K562 (cell line): ENCODE measurements at regions not wholly inside any gene's neighbourhood (a gene's known extent, or its start where the extent isn't known, plus 50 kb on each side); places are given as distances from the start of the nearest gene placed in this dataset.

Source experiments
- ATAC-seq: fragments of 200-7000 bp; cut with Tn5 transposase; 3 replicates; pipeline ENCODE4 v1.9.1; 2020; ENCODE audit warnings: moderate library complexity
- BruUV-seq: library from RNA; stranded (reverse); fragments of 400-500 nt; replicated peaks from 2 replicates; lab custom pipeline; 2021; lab: Mats Ljungman, UMichigan
- CTCF ChIA-PET: fragments of 300-600 bp; formaldehyde crosslinking; extraction: SDS; loops from one replicate; lab custom pipeline; 2021; ENCODE audit warnings: low intra/inter-chr PET ratio; lab: Yijun Ruan, JAX
- POLR2A ChIA-PET: fragments of 300-600, 350-650 bp; sonication (Branson Sonifier 250); formaldehyde crosslinking; extraction: SDS; loops from one replicate; lab custom pipeline; 2021; ENCODE audit warnings: antibody characterized with exemption, inconsistent platforms; lab: Yijun Ruan, JAX
- DNase-seq, 4 experiments: peaks; one replicate each; pipeline versions ENCODE4 v3.0.0 to v3.0.0-alpha.2; 2011 to 2018; ENCODE audit warnings: low spot score in 3 of 4, mixed read lengths in 3 of 4; ENCODE audit errors: extremely low read depth in 1 of 4
- FAIRE-seq: peaks from 2 replicates; lab custom pipeline; 2011; peaks lifted over from hg19 to GRCh38; lab: Jason Lieb, UNC
- H2AFZ ChIP-seq: 2 replicates; pipeline ENCODE4 v1.6.0; 2011; ENCODE audit warnings: low read depth, low read length, control low read depth, inconsistent platforms
- H3K27ac ChIP-seq: fragments of 200-600 bp; 3 replicates; pipeline ENCODE4 v1.8.0; 2011; ENCODE audit warnings: low read depth, mild to moderate bottlenecking, control low read depth, inconsistent platforms, low read length, moderate library complexity, mixed read lengths; ENCODE audit errors: extremely low read depth
- H3K27me3 ChIP-seq, 2 experiments: fragments of 300-600 bp in 1 of 2; 2 replicates in 1 of 2; 3 replicates in 1 of 2; pipeline versions ENCODE4 v1.6.0 to v1.8.0; 2011; ENCODE audit warnings: inconsistent platforms in 2 of 2, low read length in 2 of 2, mild to moderate bottlenecking in 1 of 2, mixed read lengths in 1 of 2, moderate library complexity in 1 of 2; ENCODE audit not compliant: control insufficient read depth in 2 of 2, insufficient read depth in 2 of 2
- H3K36me3 ChIP-seq: fragments of 300-600 bp; 3 replicates; pipeline ENCODE4 v1.8.0; 2011; ENCODE audit warnings: mild to moderate bottlenecking, low read length, inconsistent platforms; ENCODE audit not compliant: control insufficient read depth, insufficient read depth
- H3K4me1 ChIP-seq, 2 experiments: fragments of 200-600 bp in 1 of 2; replicated peaks in 1 of 2; 2 replicates in 1 of 2; 3 replicates in 1 of 2; pipeline versions ENCODE4 v1.5.1 to v1.8.0; 2011; ENCODE audit warnings: inconsistent platforms in 2 of 2, low read length in 2 of 2, mild to moderate bottlenecking in 1 of 2, mixed read lengths in 1 of 2, moderate library complexity in 1 of 2; ENCODE audit not compliant: control insufficient read depth in 2 of 2, insufficient read depth in 2 of 2
- H3K4me2 ChIP-seq: 2 replicates; pipeline ENCODE4 v1.6.1; 2011; ENCODE audit warnings: low read length, control low read depth, inconsistent platforms, mixed read lengths; ENCODE audit not compliant: insufficient read depth
- H3K4me3 ChIP-seq: fragments of 200-600 bp; sonication (generic), shearing (Covaris generic); 2 replicates; pipeline ENCODE4 v1.5.1; 2016; ENCODE audit warnings: control low read depth, inconsistent platforms
- H3K79me2 ChIP-seq: fragments of 200-600 bp; 3 replicates; pipeline ENCODE4 v1.8.0; 2011; ENCODE audit warnings: low read length, inconsistent platforms; ENCODE audit not compliant: control insufficient read depth, insufficient read depth
- H3K9ac ChIP-seq, 2 experiments: 2 replicates each; pipeline versions ENCODE4 v1.6.0 to v1.6.1; 2011; ENCODE audit warnings: low read depth in 2 of 2, low read length in 2 of 2, control low read depth in 1 of 2, inconsistent platforms in 1 of 2, mild to moderate bottlenecking in 1 of 2, mixed read lengths in 1 of 2; ENCODE audit not compliant: insufficient read depth in 1 of 2
- H3K9me1 ChIP-seq: one replicate; pipeline ENCODE4 v1.6.0; 2011; ENCODE audit warnings: inconsistent platforms, mild to moderate bottlenecking, low read length, moderate library complexity; ENCODE audit not compliant: control insufficient read depth, insufficient read depth
- H3K9me3 ChIP-seq: replicated peaks from 2 replicates; pipeline ENCODE4 v1.5.1; 2011; ENCODE audit warnings: low read depth, low read length, inconsistent platforms; ENCODE audit not compliant: control insufficient read depth, insufficient read depth
- H4K20me1 ChIP-seq: replicated peaks from 2 replicates; pipeline ENCODE4 v1.6.1; 2011; ENCODE audit warnings: low read length, inconsistent platforms, mixed read lengths; ENCODE audit not compliant: control insufficient read depth, insufficient read depth
- BHLHE40 ChIP-seq: IDR thresholded peaks from 2 replicates; pipeline ENCODE4 v1.6.1; 2011; ENCODE audit warnings: low read length, improper control_type of control experiment
- HNRNPLL ChIP-seq: fragments of 200-400 bp; formaldehyde crosslinking; IDR thresholded peaks from 2 replicates; pipeline ENCODE4 v1.6.1; 2017; ENCODE audit warnings: low read length, low read depth, mild to moderate bottlenecking; ENCODE audit not compliant: poor library complexity, severe bottlenecking
- MAFF ChIP-seq: IDR thresholded peaks from 2 replicates; pipeline ENCODE4 v1.6.1; 2012; ENCODE audit warnings: low read length, improper control_type of control experiment
- MAFG ChIP-seq: fragments of 450-650 bp; conservative IDR thresholded peaks from 2 replicates; pipeline ENCODE4 v1.6.1; 2016; ENCODE audit warnings: missing genetic modification characterization, missing compliant biosample characterization
- MAFK ChIP-seq: IDR thresholded peaks from 2 replicates; pipeline ENCODE4 v1.6.1; 2011; ENCODE audit warnings: low read length, improper control_type of control experiment
- MCM5 ChIP-seq: fragments of 450-650 bp; IDR thresholded peaks from 2 replicates; pipeline ENCODE4 v1.6.1; 2016; ENCODE audit warnings: low read depth
- NCOA1 ChIP-seq: fragments of 450-650 bp; IDR thresholded peaks from 2 replicates; pipeline ENCODE4 v1.6.1; 2016; ENCODE audit warnings: low read depth
- NCOR1 ChIP-seq: fragments of 450-650 bp; IDR thresholded peaks from 2 replicates; pipeline ENCODE4 v1.6.1; 2016; ENCODE audit warnings: mild to moderate bottlenecking, moderate library complexity
- NFE2 ChIP-seq: IDR thresholded peaks from 2 replicates; pipeline ENCODE4 v1.6.1; 2014; ENCODE audit warnings: antibody characterized with exemption, low read depth
- NONO ChIP-seq, 2 experiments: fragments of 200-400 bp in 1 of 2; fragments of 450-650 bp in 1 of 2; formaldehyde crosslinking in 1 of 2; IDR thresholded peaks; 2 replicates each; pipeline ENCODE4 v1.6.1; 2017; ENCODE audit warnings: low read depth in 2 of 2, mild to moderate bottlenecking in 2 of 2, moderate library complexity in 2 of 2, low read length in 1 of 2
- NR1H2 ChIP-seq: sonication (generic); formaldehyde crosslinking; IDR thresholded peaks from 2 replicates; pipeline ENCODE4 v1.4.0; 2020; ENCODE audit warnings: mild to moderate bottlenecking, missing genetic modification reagents
- NR2C1 ChIP-seq, 2 experiments: fragments of 450-650 bp; IDR thresholded peaks; 2 replicates each; pipeline ENCODE4 v1.6.1; 2017; ENCODE audit warnings: mild to moderate bottlenecking in 2 of 2, antibody characterized with exemption in 1 of 2, inconsistent platforms in 1 of 2, missing compliant biosample characterization in 1 of 2, missing genetic modification characterization in 1 of 2
- PHB2 ChIP-seq: fragments of 450-650 bp; IDR thresholded peaks from 2 replicates; pipeline ENCODE4 v1.6.1; 2017; ENCODE audit warnings: low read depth
- SIN3A ChIP-seq, 2 experiments: fragments of 150-350 bp in 1 of 2; IDR thresholded peaks; 2 replicates each; pipeline ENCODE4 v1.6.1; 2011 to 2016; ENCODE audit warnings: borderline replicate concordance in 2 of 2, low read depth in 2 of 2, low read length in 2 of 2, mild to moderate bottlenecking in 2 of 2, moderate library complexity in 2 of 2; ENCODE audit not compliant: control insufficient read depth in 1 of 2
- SMARCA5 ChIP-seq: fragments of 450-650 bp; IDR thresholded peaks from 2 replicates; pipeline ENCODE4 v1.6.1; 2016
- SNRNP70 ChIP-seq: fragments of 200-400 bp; formaldehyde crosslinking; optimal IDR thresholded peaks from 2 replicates; pipeline ENCODE3; 2017; ENCODE audit warnings: low read depth, low read length
- SREBF2 ChIP-seq: sonication (generic); formaldehyde crosslinking; IDR thresholded peaks from 2 replicates; pipeline ENCODE4 v1.4.0; 2020; ENCODE audit warnings: mild to moderate bottlenecking, missing genetic modification reagents
- TFAM ChIP-seq: fragments of 250-450 bp; sonication (Bioruptor Pico); conservative IDR thresholded peaks from 2 replicates; pipeline ENCODE4 v1.5.0; 2021; ENCODE audit warnings: mild to moderate bottlenecking, moderate library complexity
- WHSC1 ChIP-seq: IDR thresholded peaks from one replicate; pipeline ENCODE4 v1.6.1; 2012; ENCODE audit warnings: low read length, control low read depth, inconsistent platforms
- ZNF316 ChIP-seq: fragments of 450-650 bp; IDR thresholded peaks from 2 replicates; pipeline ENCODE4 v1.6.1; 2016
- ZNF696 ChIP-seq: fragments of 250-450 bp; sonication (Bioruptor Pico); conservative IDR thresholded peaks from 2 replicates; pipeline ENCODE4 v1.4.0; 2020; ENCODE audit warnings: mild to moderate bottlenecking, moderate library complexity
- ZNF699 ChIP-seq: fragments of 250-450 bp; sonication (Bioruptor Pico); IDR thresholded peaks from 2 replicates; pipeline ENCODE4 v1.8.0; 2021; ENCODE audit warnings: mild to moderate bottlenecking, moderate library complexity; ENCODE audit not compliant: insufficient replicate concordance
- ZNF717 ChIP-seq: fragments of 250-450 bp; sonication (Bioruptor Pico); IDR thresholded peaks from 2 replicates; pipeline ENCODE4 v1.5.0; 2021
- WGBS: fragments of 100-300 bp; shearing (Covaris generic); methylation state at CpG from one replicate; pipeline ENCODE4 v1.1.6; 2016; ENCODE audit warnings: low coverage, mixed read lengths; ENCODE audit not compliant: insufficient coverage; ENCODE audit errors: missing lambda C conversion rate; 5-methylcytosine and 5-hydroxymethylcytosine counted together
- in situ Hi-C: fragments of 300-500 bp; cut with MboI; formaldehyde crosslinking; loops from 4 replicates; pipeline ENCODE4 v1.15.0; 2018; ENCODE audit warnings: inconsistent platforms, mixed read lengths
- intact Hi-C: fragments of 100-400 bp; cut with micrococcal nuclease; formaldehyde crosslinking; loops from 2 replicates; pipeline ENCODE4 v1.14.2; 2022
- TF ChIP-seq, protein P1 (sequence below): sonication (generic); formaldehyde crosslinking; IDR thresholded peaks from 2 replicates; pipeline ENCODE4 v1.9.0; 2022; ENCODE audit warnings: mild to moderate bottlenecking, missing genetic modification reagents

GRCh38 chr14:97705107-97705506, 907.9 kb downstream of the VRK1 start:
- no peaks in the 10 kb centered on the region for H3K79me2 ChIP-seq
- in situ Hi-C loops, result no loop called here
- no peak overlapping the region for H3K4me2 ChIP-seq
- no peaks in the 10 kb centered on the region for H3K9me1 ChIP-seq
- DNase-seq (no peak), ATAC-seq (no peak), FAIRE-seq (no peak)
- intact Hi-C loops, result no loop called here
- no peaks in the 10 kb centered on the region for H3K36me3 ChIP-seq
- 0% methylated on average over 2 of the region's 2 CpGs for WGBS
- no peak overlapping the region for H3K9ac ChIP-seq
- CTCF ChIA-PET, result no interaction called here
- no TSS peak for BruUV-seq
- no peaks in the 10 kb centered on the region for H3K27me3 ChIP-seq
- H3K27ac ChIP-seq, result no peak overlapping the region
- POLR2A ChIA-PET, result no interaction called here
- no peaks in the 10 kb centered on the region for H3K9me3 ChIP-seq
- H4K20me1 ChIP-seq, result no peaks in the 10 kb centered on the region
- H2AFZ ChIP-seq, result no peak overlapping the region
- H3K4me1 ChIP-seq, result no peaks in the 10 kb centered on the region
- H3K4me3 ChIP-seq, result no peak overlapping the region
- TF ChIP-seq, protein P1, sequence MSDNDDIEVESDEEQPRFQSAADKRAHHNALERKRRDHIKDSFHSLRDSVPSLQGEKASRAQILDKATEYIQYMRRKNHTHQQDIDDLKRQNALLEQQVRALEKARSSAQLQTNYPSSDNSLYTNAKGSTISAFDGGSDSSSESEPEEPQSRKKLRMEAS, result no peak
- TF ChIP-seq SNRNP70, result no peak
- TF ChIP-seq WHSC1, result no peak
- TF ChIP-seq ZNF699 (CRISPR knock-in tag), result no peak
- peak; percentile 54; the same call in 1 of the 2 replicates for TF ChIP-seq ZNF316
- TF ChIP-seq SIN3A (IDR thresholded peaks at IDR 0.05; ENCODE audit: borderline replicate concordance in 2 of 2, control insufficient read depth in 1 of 2, low read depth in 2 of 2, low read length in 2 of 2), result no peak
- TF ChIP-seq ZNF717 (CRISPR knock-in tag), result no peak
- no peak for TF ChIP-seq ZNF696 (CRISPR knock-in tag)
- TF ChIP-seq TFAM (CRISPR knock-in tag), result no peak
- TF ChIP-seq SREBF2 (CRISPR knock-in tag), result no peak
- TF ChIP-seq NONO (IDR thresholded peaks at IDR 0.05; ENCODE audit: low read depth in 2 of 2, low read length in 1 of 2), result no peak
- no peak for TF ChIP-seq NR2C1 (IDR thresholded peaks at IDR 0.05)
- TF ChIP-seq NR2C1 (tag; IDR thresholded peaks at IDR 0.05), result no peak
- TF ChIP-seq MCM5, result no peak
- TF ChIP-seq PHB2, result no peak
- peak; percentile 74 for TF ChIP-seq MAFK
- 0 out of 2 replicates have a peak, but pooled peaks have one; percentile 5 for TF ChIP-seq NFE2
- TF ChIP-seq MAFF, result peak; percentile 67
- TF ChIP-seq HNRNPLL, result no peak
- TF ChIP-seq BHLHE40, result no peak
- TF ChIP-seq NCOA1, result no peak
- TF ChIP-seq SMARCA5, result no peak
- no peak for TF ChIP-seq NCOR1
- TF ChIP-seq MAFG (tag), result peak; percentile 57; the same call in 1 of the 2 replicates
- TF ChIP-seq NR1H2 (CRISPR knock-in tag), result no peak
